ENCODE measurements at regions not wholly inside any gene's neighbourhood (a gene's known extent, or its start where the extent isn't known, plus 50 kb on each side); places are given as distances from the start of the nearest gene placed in this dataset.

DNA sequence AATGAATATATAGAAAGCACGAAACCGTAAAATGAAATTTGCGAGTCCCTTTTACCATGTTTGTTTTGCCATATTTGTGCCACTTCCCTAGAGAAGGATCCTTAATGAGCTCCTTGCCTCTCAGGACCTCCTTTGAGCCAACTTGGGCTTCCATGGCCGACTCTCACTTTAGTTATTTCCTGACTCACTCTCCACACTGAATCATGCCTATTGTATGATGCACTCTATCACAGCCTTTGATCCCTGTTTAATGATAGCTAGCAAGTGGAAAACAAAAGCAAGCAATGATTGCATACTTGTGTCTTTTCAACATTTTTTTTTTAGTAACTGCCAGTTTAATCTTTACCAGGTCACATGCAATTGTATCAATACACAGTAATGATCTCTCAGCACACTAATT is 153.2 kb downstream of the CCER1 start:
- TF ChIP-seq, protein P1, sequence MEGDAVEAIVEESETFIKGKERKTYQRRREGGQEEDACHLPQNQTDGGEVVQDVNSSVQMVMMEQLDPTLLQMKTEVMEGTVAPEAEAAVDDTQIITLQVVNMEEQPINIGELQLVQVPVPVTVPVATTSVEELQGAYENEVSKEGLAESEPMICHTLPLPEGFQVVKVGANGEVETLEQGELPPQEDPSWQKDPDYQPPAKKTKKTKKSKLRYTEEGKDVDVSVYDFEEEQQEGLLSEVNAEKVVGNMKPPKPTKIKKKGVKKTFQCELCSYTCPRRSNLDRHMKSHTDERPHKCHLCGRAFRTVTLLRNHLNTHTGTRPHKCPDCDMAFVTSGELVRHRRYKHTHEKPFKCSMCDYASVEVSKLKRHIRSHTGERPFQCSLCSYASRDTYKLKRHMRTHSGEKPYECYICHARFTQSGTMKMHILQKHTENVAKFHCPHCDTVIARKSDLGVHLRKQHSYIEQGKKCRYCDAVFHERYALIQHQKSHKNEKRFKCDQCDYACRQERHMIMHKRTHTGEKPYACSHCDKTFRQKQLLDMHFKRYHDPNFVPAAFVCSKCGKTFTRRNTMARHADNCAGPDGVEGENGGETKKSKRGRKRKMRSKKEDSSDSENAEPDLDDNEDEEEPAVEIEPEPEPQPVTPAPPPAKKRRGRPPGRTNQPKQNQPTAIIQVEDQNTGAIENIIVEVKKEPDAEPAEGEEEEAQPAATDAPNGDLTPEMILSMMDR (IDR thresholded peaks at IDR 0.05): no peak
- TF ChIP-seq POLR2A (IDR thresholded peaks at IDR 0.05) (no peak), POLR2AphosphoS5 (IDR thresholded peaks at IDR 0.05) (no peak)

Data from sigmoid colon (tissue), 4 donors.